GM13976 (cell line): ENCODE measurements at regions not wholly inside any gene's neighbourhood (a gene's known extent, or its start where the extent isn't known, plus 50 kb on each side); places are given as distances from the start of the nearest gene placed in this dataset.
"Not testable (repeated sequence)": the region's sequence is repeated elsewhere in the genome, so short reads cannot be mapped to it uniquely, and the experiment has no call there.

Experiments
- DNase-seq: peaks from one replicate; pipeline ENCODE4 v3.0.0; 2012; ENCODE audit warnings: low spot score
- CTCF ChIP-seq: IDR thresholded peaks from 2 replicates; pipeline ENCODE4 v1.5.1; 2012; ENCODE audit warnings: borderline replicate concordance, mild to moderate bottlenecking; ENCODE audit not compliant: insufficient read depth; ENCODE audit errors: extremely low read depth, missing control alignments, control extremely low read depth
- in situ Hi-C: fragments of 300-500 bp; cut with MboI; formaldehyde crosslinking; loops from one replicate; pipeline ENCODE4 v1.12.0; 2022; ENCODE audit warnings: low sequenced_read_pairs, mixed read lengths, inconsistent platforms; ENCODE audit not compliant: unreplicated experiment

GRCh38 chr4:31737419-31737818 is 1017.2 kb downstream of the PCDH7 start:
- peak; percentile 6 for DNase-seq
- TF ChIP-seq CTCF, result no peak

GRCh38 chr4:31741326-31741725 is 1021.2 kb downstream of the PCDH7 start:
- in situ Hi-C loops, result no loop called here

More at GRCh38 chr4:31737419-31737818, 1017.2 kb downstream of the PCDH7 start:
- in situ Hi-C loops, result no loop called here

GRCh38 chr4:31748382-31748781 is 1028.2 kb downstream of the PCDH7 start:
- DNase-seq, result no peak
- in situ Hi-C loops, result no loop called here
- TF ChIP-seq CTCF, result no peak

More at GRCh38 chr4:31741326-31741725, 1021.2 kb downstream of the PCDH7 start:
- no peak for DNase-seq
- TF ChIP-seq CTCF, result no peak

GRCh38 chr4:31750581-31750980 is 1030.4 kb downstream of the PCDH7 start:
- DNase-seq, in situ Hi-C loops: not testable (repeated sequence)

GRCh38 chr4:31755751-31756150 is 1035.6 kb downstream of the PCDH7 start:
- DNase-seq, result no peak
- in situ Hi-C loops, result no loop called here
- TF ChIP-seq CTCF, result no peak

- no peak for DNase-seq
- in situ Hi-C loops, result no loop called here
- no peak for TF ChIP-seq CTCF
Measured at GRCh38 chr4:31768756-31769155, 1048.6 kb downstream of the PCDH7 start.

- TF ChIP-seq CTCF, result no peak
- no peak for DNase-seq
- in situ Hi-C loops, result no loop called here
Measured at GRCh38 chr4:31783311-31783710, 1063.1 kb downstream of the PCDH7 start.
